Suprapubic skin (tissue), 4 donors: ENCODE measurements at regions not wholly inside any gene's neighbourhood (a gene's known extent, or its start where the extent isn't known, plus 50 kb on each side); places are given as distances from the start of the nearest gene placed in this dataset.

Experiments
- DNase-seq, 2 donors: peaks; one replicate each; pipeline ENCODE4 v3.0.0-alpha.2; 2019; ENCODE audit warnings: low spot score in 2 of 2
- H3K27ac ChIP-seq: fragments of 200-600 bp; sonication (generic); one replicate; pipeline ENCODE4 v1.5.1; 2019
- H3K27me3 ChIP-seq: fragments of 200-600 bp; sonication (generic); one replicate; pipeline ENCODE4 v1.5.1; 2019
- H3K36me3 ChIP-seq: fragments of 200-600 bp; sonication (generic); one replicate; pipeline ENCODE4 v1.5.1; 2019
- H3K4me1 ChIP-seq: fragments of 200-600 bp; sonication (generic); one replicate; pipeline ENCODE4 v1.5.1; 2019
- H3K4me3 ChIP-seq: fragments of 200-600 bp; sonication (generic); one replicate; pipeline ENCODE4 v1.5.1; 2019; ENCODE audit warnings: mild to moderate bottlenecking
- H3K9me3 ChIP-seq: fragments of 200-600 bp; sonication (generic); one replicate; pipeline ENCODE4 v1.5.1; 2019
- EP300 ChIP-seq: sonication (generic); formaldehyde crosslinking; IDR thresholded peaks from one replicate; pipeline ENCODE4 v1.6.1; 2017; ENCODE audit warnings: antibody characterized with exemption
- POLR2A ChIP-seq, 2 donors: fragments of 450-650 bp; IDR thresholded peaks; one replicate each; pipeline ENCODE4 v1.6.1; 2017; ENCODE audit warnings: antibody characterized with exemption in 2 of 2, mild to moderate bottlenecking in 2 of 2, moderate library complexity in 2 of 2
- POLR2AphosphoS5 ChIP-seq, 3 donors: sonication (generic); formaldehyde crosslinking; IDR thresholded peaks; one replicate each; pipeline ENCODE4 v1.6.1; 2017; ENCODE audit warnings: antibody characterized with exemption in 3 of 3
- WGBS: methylation state at CpG from one replicate; pipeline ENCODE4 v1.1.5; 2018; 5-methylcytosine and 5-hydroxymethylcytosine counted together
- TF ChIP-seq, protein P1 (sequence below), 2 donors: fragments of 200-600 bp in 1 of 2; fragments of 450-650 bp in 1 of 2; sonication (generic) in 1 of 2; IDR thresholded peaks; one replicate each; pipeline ENCODE4 v1.5.1; 2016 to 2019; ENCODE audit warnings: antibody characterized with exemption in 2 of 2, mild to moderate bottlenecking in 1 of 2, moderate library complexity in 1 of 2

DNA sequence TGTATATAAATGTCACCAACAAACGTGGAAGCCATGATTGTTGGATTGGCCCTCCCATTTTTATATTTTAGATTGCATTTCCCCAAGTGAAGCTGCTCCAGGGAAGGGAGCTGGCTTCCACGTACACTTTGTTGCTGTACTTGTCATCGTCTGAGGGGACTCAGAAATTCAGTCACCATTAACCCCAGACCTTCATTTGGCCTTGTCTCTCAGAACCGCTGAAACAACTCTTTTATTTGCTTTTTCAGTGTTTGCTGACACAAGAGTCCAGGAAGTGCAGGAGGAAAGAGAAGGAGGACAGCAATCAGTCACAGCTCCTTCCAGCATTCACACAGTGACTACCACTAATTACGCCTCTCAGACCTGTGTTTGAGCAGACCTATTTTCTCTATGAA, 276.5 kb downstream of the TBL1XR1 start:
- Histone ChIP-seq H3K9me3 (no peaks in the 10 kb centered on the region), H3K36me3 (no peaks in the 10 kb centered on the region), H3K27ac (no peak overlapping the region), H3K4me3 (no peak overlapping the region), H3K27me3 (no peaks in the 10 kb centered on the region), H3K4me1 (no peaks in the 10 kb centered on the region)
- TF ChIP-seq EP300 (no peak), POLR2A (IDR thresholded peaks at IDR 0.05) (no peak), POLR2AphosphoS5 (IDR thresholded peaks at IDR 0.05) (no peak)
- TF ChIP-seq, protein P1, sequence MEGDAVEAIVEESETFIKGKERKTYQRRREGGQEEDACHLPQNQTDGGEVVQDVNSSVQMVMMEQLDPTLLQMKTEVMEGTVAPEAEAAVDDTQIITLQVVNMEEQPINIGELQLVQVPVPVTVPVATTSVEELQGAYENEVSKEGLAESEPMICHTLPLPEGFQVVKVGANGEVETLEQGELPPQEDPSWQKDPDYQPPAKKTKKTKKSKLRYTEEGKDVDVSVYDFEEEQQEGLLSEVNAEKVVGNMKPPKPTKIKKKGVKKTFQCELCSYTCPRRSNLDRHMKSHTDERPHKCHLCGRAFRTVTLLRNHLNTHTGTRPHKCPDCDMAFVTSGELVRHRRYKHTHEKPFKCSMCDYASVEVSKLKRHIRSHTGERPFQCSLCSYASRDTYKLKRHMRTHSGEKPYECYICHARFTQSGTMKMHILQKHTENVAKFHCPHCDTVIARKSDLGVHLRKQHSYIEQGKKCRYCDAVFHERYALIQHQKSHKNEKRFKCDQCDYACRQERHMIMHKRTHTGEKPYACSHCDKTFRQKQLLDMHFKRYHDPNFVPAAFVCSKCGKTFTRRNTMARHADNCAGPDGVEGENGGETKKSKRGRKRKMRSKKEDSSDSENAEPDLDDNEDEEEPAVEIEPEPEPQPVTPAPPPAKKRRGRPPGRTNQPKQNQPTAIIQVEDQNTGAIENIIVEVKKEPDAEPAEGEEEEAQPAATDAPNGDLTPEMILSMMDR (IDR thresholded peaks at IDR 0.05), result no peak
- WGBS, result 69% methylated on average over 5 of the region's 5 CpGs
- no peak for DNase-seq

DNA sequence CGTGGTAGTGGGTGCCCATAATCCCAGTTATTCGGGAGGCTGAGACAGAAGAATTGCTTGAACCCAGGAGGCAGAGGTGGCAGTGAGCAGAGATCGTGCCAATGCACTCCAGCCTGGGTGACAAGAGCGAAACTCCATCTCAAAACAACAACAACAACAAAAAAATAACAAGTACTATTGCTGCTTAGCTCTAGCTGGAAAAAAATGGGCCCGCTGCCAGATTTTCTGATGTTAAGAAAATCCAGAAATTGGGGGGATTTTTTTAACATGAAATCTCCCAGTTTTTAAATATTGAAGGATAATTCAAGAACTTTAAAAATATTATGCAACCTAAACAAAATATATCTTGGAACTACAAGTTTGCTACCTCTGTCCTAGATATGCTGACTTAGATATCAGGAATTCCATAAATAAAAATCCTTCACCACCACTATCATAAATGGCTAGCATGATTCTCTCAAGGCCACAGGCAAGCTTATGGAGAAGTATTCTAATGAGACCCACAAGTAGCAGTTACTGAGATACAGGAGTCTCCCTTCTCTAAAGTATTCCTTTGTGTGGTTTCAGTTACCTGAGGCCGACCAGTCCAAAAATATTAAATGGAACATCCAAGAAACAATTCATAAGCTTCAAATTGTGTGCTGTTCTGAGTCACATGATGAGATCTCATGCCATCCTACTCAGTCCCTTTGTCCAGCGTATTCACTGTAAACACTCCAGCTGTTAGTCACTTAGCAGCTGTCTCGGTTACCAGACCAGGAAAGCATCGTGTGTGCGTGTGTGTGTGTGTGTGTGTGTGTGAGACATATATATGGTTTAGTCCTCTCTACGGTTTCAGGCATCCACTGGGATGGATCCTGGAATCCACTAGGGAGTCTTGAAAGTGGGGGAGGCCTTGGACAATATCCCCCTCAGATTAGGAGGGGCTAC, 277.2 kb downstream of the TBL1XR1 start:
- H3K36me3 ChIP-seq, result no peaks in the 10 kb centered on the region
- no peaks in the 10 kb centered on the region for H3K9me3 ChIP-seq
- H3K27me3 ChIP-seq, result no peaks in the 10 kb centered on the region
- H3K27ac ChIP-seq, result no peak overlapping the region
- no peaks in the 10 kb centered on the region for H3K4me1 ChIP-seq
- H3K4me3 ChIP-seq, result no peak overlapping the region
- TF ChIP-seq, protein P1 (IDR thresholded peaks at IDR 0.05), result no peak
- TF ChIP-seq POLR2A (IDR thresholded peaks at IDR 0.05) (no peak), EP300 (no peak), POLR2AphosphoS5 (IDR thresholded peaks at IDR 0.05) (no peak)
- no peak for DNase-seq
- 71% methylated on average over 11 of the region's 11 CpGs for WGBS

DNA sequence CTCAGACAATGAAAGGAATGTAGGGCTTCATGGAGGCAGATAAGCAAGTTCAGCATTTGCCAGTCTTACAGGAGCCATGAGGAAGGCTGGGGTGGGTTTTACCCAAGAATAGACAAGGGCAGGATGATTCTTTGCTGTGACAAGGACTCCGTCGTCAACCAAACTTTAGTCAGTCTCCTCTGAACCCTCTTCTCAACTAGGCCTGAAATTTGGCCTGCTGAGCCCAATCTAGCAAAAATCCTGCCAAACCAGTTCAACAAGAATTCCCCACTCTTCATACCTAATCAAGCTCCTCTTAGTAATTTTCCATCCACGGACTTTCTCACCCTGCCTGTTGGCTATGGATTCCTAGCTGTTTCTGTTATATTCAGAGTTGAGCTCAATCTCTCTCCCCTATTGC, 280.5 kb downstream of the TBL1XR1 start:
- Histone ChIP-seq H3K9me3 (no peaks in the 10 kb centered on the region), H3K4me3 (no peak overlapping the region), H3K36me3 (no peaks in the 10 kb centered on the region), H3K4me1 (no peaks in the 10 kb centered on the region), H3K27ac (no peak overlapping the region), H3K27me3 (no peaks in the 10 kb centered on the region)
- 53% methylated on average over 3 of the region's 3 CpGs for WGBS
- no peak for DNase-seq
- TF ChIP-seq, protein P1 (IDR thresholded peaks at IDR 0.05), result no peak
- TF ChIP-seq POLR2AphosphoS5 (IDR thresholded peaks at IDR 0.05) (no peak), POLR2A (IDR thresholded peaks at IDR 0.05) (no peak), EP300 (no peak)

DNA sequence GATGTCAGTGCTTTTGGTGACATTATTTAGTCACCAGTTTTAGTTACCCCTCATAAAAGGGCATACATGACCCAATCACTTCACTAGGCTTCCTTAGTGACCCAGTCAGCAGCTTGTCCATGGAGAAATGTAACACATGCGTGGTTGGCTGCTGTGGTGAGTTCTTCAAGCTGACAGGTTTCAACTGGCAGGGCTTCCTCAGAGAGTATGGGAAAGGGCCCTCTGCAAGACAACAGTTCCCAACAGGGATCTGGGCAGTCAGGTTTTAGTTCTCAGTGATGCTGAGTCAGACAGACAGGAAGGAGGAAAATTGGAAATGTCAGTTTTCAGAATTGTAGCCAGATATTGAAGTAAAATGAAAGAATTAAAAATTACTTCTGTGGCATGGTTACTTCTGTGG, 282.5 kb downstream of the TBL1XR1 start:
- 64% methylated on average over 1 of the region's 1 CpG for WGBS
- no peak overlapping the region for H3K27ac ChIP-seq
- no peak for DNase-seq

DNA sequence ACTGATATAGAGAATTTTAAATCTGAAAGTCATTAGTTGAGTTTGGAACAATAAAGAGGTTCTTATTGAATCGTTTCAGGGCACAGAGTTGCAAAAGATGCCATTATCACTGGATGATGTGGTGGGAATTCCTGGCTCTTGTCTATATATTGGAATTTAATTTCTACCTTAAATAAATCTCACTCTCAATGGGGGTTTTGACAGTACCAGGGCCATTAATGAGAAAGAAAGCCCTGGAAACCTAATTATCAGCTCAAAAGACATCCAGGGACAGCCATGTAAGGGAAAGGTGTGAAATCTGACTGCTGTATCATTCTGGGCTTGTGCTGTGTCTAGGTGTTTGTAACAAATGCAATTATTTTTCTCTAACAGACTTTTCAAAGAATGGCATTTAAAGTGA, 285.7 kb downstream of the TBL1XR1 start:
- Histone ChIP-seq H3K27me3 (no peaks in the 10 kb centered on the region), H3K4me1 (peaks cover 2% of the 10 kb centered on the region), H3K36me3 (no peaks in the 10 kb centered on the region), H3K27ac (no peak overlapping the region), H3K9me3 (no peaks in the 10 kb centered on the region), H3K4me3 (no peak overlapping the region)
- TF ChIP-seq, protein P1 (IDR thresholded peaks at IDR 0.05), result no peak
- no peak for TF ChIP-seq EP300
- no peak for TF ChIP-seq POLR2A (IDR thresholded peaks at IDR 0.05)
- TF ChIP-seq POLR2AphosphoS5 (IDR thresholded peaks at IDR 0.05), result no peak
- no peak for DNase-seq
- WGBS, result 75% methylated on average over 1 of the region's 1 CpG

More for the DNA sequence above, 282.5 kb downstream of the TBL1XR1 start:
- no peaks in the 10 kb centered on the region for H3K36me3 ChIP-seq
- no peaks in the 10 kb centered on the region for H3K27me3 ChIP-seq
- no peaks in the 10 kb centered on the region for H3K4me1 ChIP-seq
- TF ChIP-seq, protein P1 (IDR thresholded peaks at IDR 0.05), result no peak
- TF ChIP-seq EP300 (no peak), POLR2AphosphoS5 (IDR thresholded peaks at IDR 0.05) (no peak), POLR2A (IDR thresholded peaks at IDR 0.05) (no peak)
- no peak overlapping the region for H3K4me3 ChIP-seq
- no peaks in the 10 kb centered on the region for H3K9me3 ChIP-seq
